PFSK-1 (cell line): ENCODE measurements at regions not wholly inside any gene's neighbourhood (a gene's known extent, or its start where the extent isn't known, plus 50 kb on each side); places are given as distances from the start of the nearest gene placed in this dataset.

Source experiments
- FOXP2 ChIP-seq: optimal IDR thresholded peaks from 2 replicates; pipeline ENCODE3; 2011; ENCODE audit warnings: borderline replicate concordance, control low read depth, inconsistent platforms; ENCODE audit not compliant: insufficient read depth; ENCODE audit errors: extremely low read length, extremely low read depth
- POLR2AphosphoS5 ChIP-seq: IDR thresholded peaks from 2 replicates; pipeline ENCODE4 v1.6.1; 2012; ENCODE audit warnings: low read depth, mild to moderate bottlenecking, control low read depth, low read length, moderate library complexity
- SIN3A ChIP-seq: IDR thresholded peaks from 2 replicates; pipeline ENCODE4 v1.6.1; 2012; ENCODE audit warnings: mild to moderate bottlenecking, low read length, moderate library complexity, borderline replicate concordance; ENCODE audit not compliant: insufficient read depth
- TAF1 ChIP-seq: IDR thresholded peaks from 2 replicates; pipeline ENCODE4 v1.6.1; 2012; ENCODE audit warnings: low read length, control low read depth, borderline replicate concordance; ENCODE audit not compliant: insufficient read depth
- TF ChIP-seq, protein P1 (sequence below), 2 experiments: IDR thresholded peaks; 2 replicates each; pipeline versions ENCODE4 v1.6.1 to v1.8.0; 2011 to 2012; ENCODE audit warnings: low read depth in 2 of 2, low read length in 2 of 2, control low read depth in 1 of 2, inconsistent platforms in 1 of 2, mild to moderate bottlenecking in 1 of 2, moderate library complexity in 1 of 2; ENCODE audit not compliant: insufficient read depth in 1 of 2

GRCh38 chr6:97411610-97412009, 128.6 kb upstream of the MMS22L start:
- TF ChIP-seq POLR2AphosphoS5 (no peak), TAF1 (no peak), SIN3A (no peak), FOXP2 (no peak)
- TF ChIP-seq, protein P1, sequence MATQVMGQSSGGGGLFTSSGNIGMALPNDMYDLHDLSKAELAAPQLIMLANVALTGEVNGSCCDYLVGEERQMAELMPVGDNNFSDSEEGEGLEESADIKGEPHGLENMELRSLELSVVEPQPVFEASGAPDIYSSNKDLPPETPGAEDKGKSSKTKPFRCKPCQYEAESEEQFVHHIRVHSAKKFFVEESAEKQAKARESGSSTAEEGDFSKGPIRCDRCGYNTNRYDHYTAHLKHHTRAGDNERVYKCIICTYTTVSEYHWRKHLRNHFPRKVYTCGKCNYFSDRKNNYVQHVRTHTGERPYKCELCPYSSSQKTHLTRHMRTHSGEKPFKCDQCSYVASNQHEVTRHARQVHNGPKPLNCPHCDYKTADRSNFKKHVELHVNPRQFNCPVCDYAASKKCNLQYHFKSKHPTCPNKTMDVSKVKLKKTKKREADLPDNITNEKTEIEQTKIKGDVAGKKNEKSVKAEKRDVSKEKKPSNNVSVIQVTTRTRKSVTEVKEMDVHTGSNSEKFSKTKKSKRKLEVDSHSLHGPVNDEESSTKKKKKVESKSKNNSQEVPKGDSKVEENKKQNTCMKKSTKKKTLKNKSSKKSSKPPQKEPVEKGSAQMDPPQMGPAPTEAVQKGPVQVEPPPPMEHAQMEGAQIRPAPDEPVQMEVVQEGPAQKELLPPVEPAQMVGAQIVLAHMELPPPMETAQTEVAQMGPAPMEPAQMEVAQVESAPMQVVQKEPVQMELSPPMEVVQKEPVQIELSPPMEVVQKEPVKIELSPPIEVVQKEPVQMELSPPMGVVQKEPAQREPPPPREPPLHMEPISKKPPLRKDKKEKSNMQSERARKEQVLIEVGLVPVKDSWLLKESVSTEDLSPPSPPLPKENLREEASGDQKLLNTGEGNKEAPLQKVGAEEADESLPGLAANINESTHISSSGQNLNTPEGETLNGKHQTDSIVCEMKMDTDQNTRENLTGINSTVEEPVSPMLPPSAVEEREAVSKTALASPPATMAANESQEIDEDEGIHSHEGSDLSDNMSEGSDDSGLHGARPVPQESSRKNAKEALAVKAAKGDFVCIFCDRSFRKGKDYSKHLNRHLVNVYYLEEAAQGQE (IDR thresholded peaks at IDR 0.05; ENCODE audit: insufficient read depth in 1 of 2, low read depth in 2 of 2, low read length in 2 of 2): no peak

GRCh38 chr6:97412511-97412910, 129.5 kb upstream of the MMS22L start:
- TF ChIP-seq SIN3A: no peak

DNA sequence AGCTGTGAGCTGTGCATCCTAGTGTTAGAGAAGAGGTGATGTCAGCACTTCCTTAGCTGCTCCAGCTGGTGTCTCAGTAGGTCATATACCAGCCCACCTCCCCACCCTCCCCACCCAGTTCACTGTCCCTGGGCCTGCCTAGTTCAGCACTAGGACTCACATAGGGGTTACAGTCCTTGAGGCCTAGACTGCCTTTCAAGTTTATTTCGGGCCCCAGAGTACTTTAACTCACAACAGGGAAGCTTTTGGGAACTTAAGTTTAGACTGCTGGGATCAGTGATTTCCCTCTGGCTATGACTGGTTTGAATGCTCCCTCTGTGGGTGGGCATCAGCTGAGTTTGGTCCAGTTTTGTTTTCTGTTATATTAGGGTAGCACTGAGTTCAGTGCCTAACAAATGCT, 139.2 kb upstream of the MMS22L start:
- TF ChIP-seq POLR2AphosphoS5: no peak
- TF ChIP-seq, protein P1 (IDR thresholded peaks at IDR 0.05; ENCODE audit: insufficient read depth in 1 of 2, low read depth in 2 of 2, low read length in 2 of 2): no peak
- no peak for TF ChIP-seq SIN3A
- TF ChIP-seq FOXP2: no peak
- no peak for TF ChIP-seq TAF1

DNA sequence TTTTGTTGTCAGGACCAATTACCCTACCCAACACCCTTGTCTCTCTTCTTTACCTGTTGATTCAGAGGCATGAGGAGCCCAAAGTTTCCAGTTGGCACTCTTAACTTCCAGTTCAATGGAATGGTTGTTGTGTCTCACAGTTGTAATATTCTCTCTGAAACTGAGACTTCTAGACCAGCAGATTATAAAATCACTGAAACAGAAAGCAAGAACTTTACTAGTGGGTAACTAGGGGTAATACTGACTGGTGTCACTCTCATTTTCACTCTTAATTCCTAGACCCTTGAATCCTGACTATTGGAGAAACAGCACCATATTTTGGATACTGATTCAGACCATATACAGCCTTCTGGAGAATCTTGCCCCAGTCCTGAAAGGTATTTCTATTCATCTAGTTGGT, 140.2 kb upstream of the MMS22L start:
- TF ChIP-seq POLR2AphosphoS5: no peak
- no peak for TF ChIP-seq TAF1
- TF ChIP-seq, protein P1 (IDR thresholded peaks at IDR 0.05; ENCODE audit: insufficient read depth in 1 of 2, low read depth in 2 of 2, low read length in 2 of 2): no peak
- TF ChIP-seq SIN3A: no peak
- no peak for TF ChIP-seq FOXP2

- TF ChIP-seq POLR2AphosphoS5 (no peak), SIN3A (no peak), FOXP2 (no peak), TAF1 (no peak)
- TF ChIP-seq, protein P1 (IDR thresholded peaks at IDR 0.05; ENCODE audit: insufficient read depth in 1 of 2, low read depth in 2 of 2, low read length in 2 of 2): no peak
Observed at GRCh38 chr6:97427648-97428047, 144.6 kb upstream of the MMS22L start.
